Neural cell (in vitro differentiated cells): ENCODE measurements at regions not wholly inside any gene's neighbourhood (a gene's known extent, or its start where the extent isn't known, plus 50 kb on each side); places are given as distances from the start of the nearest gene placed in this dataset.

Experiments
- H2AFZ ChIP-seq: fragments of 200-600, 300-800 bp; sonication (generic), shearing (Covaris generic); 2 replicates; pipeline ENCODE4 v1.6.0; 2014; ENCODE audit warnings: low read depth, mild to moderate bottlenecking, antibody characterized with exemption, low read length, moderate library complexity
- H3F3A ChIP-seq: fragments of 200-600 bp; shearing (Covaris generic); 2 replicates; pipeline ENCODE4 v1.6.1; 2016; ENCODE audit warnings: mild to moderate bottlenecking, moderate library complexity, mixed read lengths, antibody characterized with exemption, low read length; ENCODE audit not compliant: insufficient read depth, poor library complexity, severe bottlenecking
- H3K27ac ChIP-seq: fragments of 200-600, 300-800 bp; sonication (generic), shearing (Covaris generic); 2 replicates; pipeline ENCODE4 v1.5.1; 2014; ENCODE audit warnings: mild to moderate bottlenecking, low read length, moderate library complexity
- H3K27me3 ChIP-seq: fragments of 300-800, 200-600 bp; sonication (generic), shearing (Covaris generic); 2 replicates; pipeline ENCODE4 v1.6.0; 2014; ENCODE audit warnings: mild to moderate bottlenecking, low read depth, low read length, moderate library complexity; ENCODE audit not compliant: insufficient read depth
- H3K36me3 ChIP-seq: fragments of 300-800, 200-600 bp; sonication (generic), shearing (Covaris generic); 2 replicates; pipeline ENCODE4 v1.5.1; 2014; ENCODE audit warnings: mild to moderate bottlenecking, antibody characterized with exemption, low read length, moderate library complexity; ENCODE audit not compliant: insufficient read depth
- H3K4me2 ChIP-seq: fragments of 300-800, 200-600 bp; sonication (generic), shearing (Covaris generic); 2 replicates; pipeline ENCODE4 v1.6.0; 2014; ENCODE audit warnings: mild to moderate bottlenecking, low read length
- H3K4me3 ChIP-seq: fragments of 300-800, 200-600 bp; sonication (generic), shearing (Covaris generic); 2 replicates; pipeline ENCODE4 v1.5.1; 2014; ENCODE audit warnings: mild to moderate bottlenecking, low read length, moderate library complexity
- H3K79me2 ChIP-seq: fragments of 200-600 bp; shearing (Covaris generic); replicated peaks from 2 replicates; pipeline ENCODE4 v1.6.0; 2014; ENCODE audit warnings: mild to moderate bottlenecking, low read length, moderate library complexity; ENCODE audit not compliant: insufficient read depth
- H3K9ac ChIP-seq: fragments of 300-800, 200-600 bp; sonication (generic), shearing (Covaris generic); 2 replicates; pipeline ENCODE4 v1.6.1; 2016; ENCODE audit warnings: mild to moderate bottlenecking, low read length, mixed read lengths
- H3K9me2 ChIP-seq: fragments of 200-600 bp; shearing (Covaris generic); 2 replicates; pipeline ENCODE4 v1.6.1; 2016; ENCODE audit warnings: mild to moderate bottlenecking, low read length, mixed read lengths; ENCODE audit not compliant: insufficient read depth
- H3K9me3 ChIP-seq: fragments of 200-600, 300-800 bp; sonication (generic), shearing (Covaris generic); 2 replicates; pipeline ENCODE4 v1.6.1; 2016; ENCODE audit warnings: mild to moderate bottlenecking, mixed run types, low read length, moderate library complexity, mixed read lengths
- H4K20me1 ChIP-seq: fragments of 200-600 bp; shearing (Covaris generic); 2 replicates; pipeline ENCODE4 v1.6.1; 2016; ENCODE audit warnings: mild to moderate bottlenecking, mixed run types; ENCODE audit not compliant: insufficient read depth
- EP300 ChIP-seq: fragments of 450-650 bp; conservative IDR thresholded peaks from 2 replicates; pipeline ENCODE4 v1.6.1; 2014; ENCODE audit warnings: antibody characterized with exemption, mild to moderate bottlenecking, moderate library complexity; ENCODE audit not compliant: poor library complexity, severe bottlenecking
- EZH2 ChIP-seq: fragments of 200-600, 300-800 bp; shearing (Covaris generic), sonication (generic); IDR thresholded peaks from 2 replicates; pipeline ENCODE4 v1.6.1; 2014; ENCODE audit warnings: antibody characterized with exemption, low read length, borderline replicate concordance, mild to moderate bottlenecking; ENCODE audit not compliant: insufficient read depth, poor library complexity, severe bottlenecking
- MXI1 ChIP-seq: fragments of 450-650 bp; conservative IDR thresholded peaks from 2 replicates; pipeline ENCODE4 v1.6.1; 2014; ENCODE audit warnings: antibody characterized with exemption, mild to moderate bottlenecking; ENCODE audit not compliant: poor library complexity, severe bottlenecking
- POLR2AphosphoS5 ChIP-seq: IDR thresholded peaks from 2 replicates; pipeline ENCODE4 v1.6.1; 2012
- RAD21 ChIP-seq: fragments of 450-650 bp; conservative IDR thresholded peaks from 2 replicates; pipeline ENCODE4 v1.6.1; 2014; ENCODE audit warnings: antibody characterized with exemption, mild to moderate bottlenecking, moderate library complexity
- SMC3 ChIP-seq: fragments of 450-650 bp; conservative IDR thresholded peaks from 2 replicates; pipeline ENCODE4 v1.6.1; 2014; ENCODE audit warnings: antibody characterized with exemption, mild to moderate bottlenecking, moderate library complexity; ENCODE audit not compliant: poor library complexity
- TAF1 ChIP-seq: IDR thresholded peaks from 2 replicates; pipeline ENCODE4 v1.6.1; 2012; ENCODE audit warnings: low read depth
- TF ChIP-seq, protein P1 (sequence below): fragments of 450-650 bp; IDR thresholded peaks from 2 replicates; pipeline ENCODE4 v1.5.1; 2014; ENCODE audit warnings: antibody characterized with exemption, mild to moderate bottlenecking, moderate library complexity; ENCODE audit not compliant: poor library complexity, severe bottlenecking
- TF ChIP-seq, protein P2 (sequence below): IDR thresholded peaks from 2 replicates; pipeline ENCODE4 v1.6.1; 2012; ENCODE audit warnings: borderline replicate concordance

DNA sequence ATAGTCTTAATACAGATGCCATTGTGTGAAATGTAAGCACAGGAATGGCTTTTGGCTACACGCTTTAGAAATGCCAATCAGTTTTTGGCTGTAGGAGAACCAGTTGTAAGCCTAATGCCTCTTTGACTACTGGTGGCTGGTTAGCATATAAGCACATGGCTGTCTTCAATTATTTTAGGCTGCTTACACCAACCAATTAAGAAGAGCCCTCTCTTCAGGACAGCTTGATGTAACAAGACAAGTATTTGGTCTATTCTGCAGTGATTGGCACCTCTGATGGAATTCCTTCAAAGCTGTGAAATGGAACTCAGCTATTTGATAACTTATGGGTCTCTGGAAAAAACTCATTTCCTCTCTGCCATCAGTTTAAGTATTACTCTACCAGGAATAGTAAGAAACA is 680.1 kb upstream of the FSHR start:
- H3K9me2 ChIP-seq = no peaks in the 10 kb centered on the region
- H3K36me3 ChIP-seq = no peaks in the 10 kb centered on the region
- H2AFZ ChIP-seq = no peak overlapping the region
- no peaks in the 10 kb centered on the region for H3F3A ChIP-seq
- H4K20me1 ChIP-seq = no peaks in the 10 kb centered on the region
- H3K27me3 ChIP-seq = no peaks in the 10 kb centered on the region
- H3K27ac ChIP-seq = no peak overlapping the region
- TF ChIP-seq POLR2AphosphoS5 = no peak
- TF ChIP-seq EP300 = no peak
- TF ChIP-seq, protein P1, sequence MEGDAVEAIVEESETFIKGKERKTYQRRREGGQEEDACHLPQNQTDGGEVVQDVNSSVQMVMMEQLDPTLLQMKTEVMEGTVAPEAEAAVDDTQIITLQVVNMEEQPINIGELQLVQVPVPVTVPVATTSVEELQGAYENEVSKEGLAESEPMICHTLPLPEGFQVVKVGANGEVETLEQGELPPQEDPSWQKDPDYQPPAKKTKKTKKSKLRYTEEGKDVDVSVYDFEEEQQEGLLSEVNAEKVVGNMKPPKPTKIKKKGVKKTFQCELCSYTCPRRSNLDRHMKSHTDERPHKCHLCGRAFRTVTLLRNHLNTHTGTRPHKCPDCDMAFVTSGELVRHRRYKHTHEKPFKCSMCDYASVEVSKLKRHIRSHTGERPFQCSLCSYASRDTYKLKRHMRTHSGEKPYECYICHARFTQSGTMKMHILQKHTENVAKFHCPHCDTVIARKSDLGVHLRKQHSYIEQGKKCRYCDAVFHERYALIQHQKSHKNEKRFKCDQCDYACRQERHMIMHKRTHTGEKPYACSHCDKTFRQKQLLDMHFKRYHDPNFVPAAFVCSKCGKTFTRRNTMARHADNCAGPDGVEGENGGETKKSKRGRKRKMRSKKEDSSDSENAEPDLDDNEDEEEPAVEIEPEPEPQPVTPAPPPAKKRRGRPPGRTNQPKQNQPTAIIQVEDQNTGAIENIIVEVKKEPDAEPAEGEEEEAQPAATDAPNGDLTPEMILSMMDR = no peak
- H3K4me3 ChIP-seq = no peak overlapping the region
- H3K9ac ChIP-seq = no peak overlapping the region
- no peaks in the 10 kb centered on the region for H3K9me3 ChIP-seq
- no peaks in the 10 kb centered on the region for H3K79me2 ChIP-seq
- H3K4me2 ChIP-seq = no peak overlapping the region

DNA sequence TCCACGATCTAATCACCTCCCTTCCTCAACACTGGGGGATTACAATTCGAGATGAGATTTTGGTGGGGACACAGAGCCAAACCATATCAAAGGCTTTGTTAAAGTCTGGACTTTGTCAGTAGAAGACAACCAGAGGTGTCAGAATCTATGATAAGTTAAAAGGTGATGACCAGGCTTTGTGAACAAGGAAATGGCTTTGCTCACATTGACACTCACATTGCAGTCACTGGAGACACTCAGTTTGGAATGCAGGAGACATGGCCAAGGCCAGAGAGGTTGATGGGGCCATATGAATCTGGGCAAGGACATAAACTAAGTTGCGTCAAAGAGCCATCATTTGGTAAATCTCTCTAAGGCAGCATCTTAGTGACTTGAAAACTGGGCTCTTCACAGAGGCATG is 678.2 kb upstream of the FSHR start:
- H3K4me2 ChIP-seq = no peak overlapping the region
- H3K79me2 ChIP-seq = no peaks in the 10 kb centered on the region
- H3K9me3 ChIP-seq = no peaks in the 10 kb centered on the region
- TF ChIP-seq MXI1 (no peak), EP300 (no peak), POLR2AphosphoS5 (no peak), SMC3 (no peak), EZH2 (no peak), RAD21 (no peak), TAF1 (no peak)
- TF ChIP-seq, protein P1 = no peak
- TF ChIP-seq, protein P2, sequence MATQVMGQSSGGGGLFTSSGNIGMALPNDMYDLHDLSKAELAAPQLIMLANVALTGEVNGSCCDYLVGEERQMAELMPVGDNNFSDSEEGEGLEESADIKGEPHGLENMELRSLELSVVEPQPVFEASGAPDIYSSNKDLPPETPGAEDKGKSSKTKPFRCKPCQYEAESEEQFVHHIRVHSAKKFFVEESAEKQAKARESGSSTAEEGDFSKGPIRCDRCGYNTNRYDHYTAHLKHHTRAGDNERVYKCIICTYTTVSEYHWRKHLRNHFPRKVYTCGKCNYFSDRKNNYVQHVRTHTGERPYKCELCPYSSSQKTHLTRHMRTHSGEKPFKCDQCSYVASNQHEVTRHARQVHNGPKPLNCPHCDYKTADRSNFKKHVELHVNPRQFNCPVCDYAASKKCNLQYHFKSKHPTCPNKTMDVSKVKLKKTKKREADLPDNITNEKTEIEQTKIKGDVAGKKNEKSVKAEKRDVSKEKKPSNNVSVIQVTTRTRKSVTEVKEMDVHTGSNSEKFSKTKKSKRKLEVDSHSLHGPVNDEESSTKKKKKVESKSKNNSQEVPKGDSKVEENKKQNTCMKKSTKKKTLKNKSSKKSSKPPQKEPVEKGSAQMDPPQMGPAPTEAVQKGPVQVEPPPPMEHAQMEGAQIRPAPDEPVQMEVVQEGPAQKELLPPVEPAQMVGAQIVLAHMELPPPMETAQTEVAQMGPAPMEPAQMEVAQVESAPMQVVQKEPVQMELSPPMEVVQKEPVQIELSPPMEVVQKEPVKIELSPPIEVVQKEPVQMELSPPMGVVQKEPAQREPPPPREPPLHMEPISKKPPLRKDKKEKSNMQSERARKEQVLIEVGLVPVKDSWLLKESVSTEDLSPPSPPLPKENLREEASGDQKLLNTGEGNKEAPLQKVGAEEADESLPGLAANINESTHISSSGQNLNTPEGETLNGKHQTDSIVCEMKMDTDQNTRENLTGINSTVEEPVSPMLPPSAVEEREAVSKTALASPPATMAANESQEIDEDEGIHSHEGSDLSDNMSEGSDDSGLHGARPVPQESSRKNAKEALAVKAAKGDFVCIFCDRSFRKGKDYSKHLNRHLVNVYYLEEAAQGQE = no peak
- no peaks in the 10 kb centered on the region for H3K27me3 ChIP-seq
- H3F3A ChIP-seq = no peaks in the 10 kb centered on the region
- H3K9ac ChIP-seq = no peak overlapping the region
- H3K27ac ChIP-seq = no peak overlapping the region
- H3K9me2 ChIP-seq = no peaks in the 10 kb centered on the region
- no peaks in the 10 kb centered on the region for H4K20me1 ChIP-seq
- H3K36me3 ChIP-seq = no peaks in the 10 kb centered on the region
- no peak overlapping the region for H2AFZ ChIP-seq
- no peak overlapping the region for H3K4me3 ChIP-seq
